ENCODE measurements at regions not wholly inside any gene's neighbourhood (a gene's known extent, or its start where the extent isn't known, plus 50 kb on each side); places are given as distances from the start of the nearest gene placed in this dataset.
"Not testable (repeated sequence)": the region's sequence is repeated elsewhere in the genome, so short reads cannot be mapped to it uniquely, and the experiment has no call there.

GRCh38 chr4:33091961-33092360 lies 2371.8 kb downstream of the PCDH7 start:
- WGBS, 3 donors: 89% methylated on average over 3 of the region's 3 CpGs
- DNase-seq: no peak
- Histone ChIP-seq H3K36me3 (ENCODE audit: control insufficient read depth in 3 of 3, insufficient read depth in 2 of 3, low read depth in 1 of 3, low read length in 3 of 3) (no peaks in the 10 kb centered on the region), H3K4me1 (ENCODE audit: control insufficient read depth in 3 of 3, insufficient read depth in 2 of 3, low read depth in 1 of 3, low read length in 2 of 3) (no peaks in the 10 kb centered on the region), H3K27me3 (ENCODE audit: control insufficient read depth in 3 of 3, insufficient read depth in 3 of 3, low read length in 3 of 3) (no peaks in the 10 kb centered on the region), H3K27ac (ENCODE audit: low read depth in 1 of 3, low read length in 2 of 3) (no peak overlapping the region), H3K4me3 (ENCODE audit: low read depth in 1 of 3, low read length in 3 of 3) (no peak overlapping the region), H3K9me3 (ENCODE audit: control insufficient read depth in 2 of 2, insufficient read depth in 1 of 2, low read depth in 1 of 2, low read length in 1 of 2) (no peaks in the 10 kb centered on the region)
- no peak for FAIRE-seq

GRCh38 chr4:33104273-33104672 lies 2384.1 kb downstream of the PCDH7 start:
- Histone ChIP-seq H3K27me3 (ENCODE audit: control insufficient read depth in 3 of 3, insufficient read depth in 3 of 3, low read length in 3 of 3) (no peaks in the 10 kb centered on the region), H3K36me3 (ENCODE audit: control insufficient read depth in 3 of 3, insufficient read depth in 2 of 3, low read depth in 1 of 3, low read length in 3 of 3) (no peaks in the 10 kb centered on the region), H3K4me1 (ENCODE audit: control insufficient read depth in 3 of 3, insufficient read depth in 2 of 3, low read depth in 1 of 3, low read length in 2 of 3) (no peaks in the 10 kb centered on the region), H3K4me3 (ENCODE audit: low read depth in 1 of 3, low read length in 3 of 3) (no peak overlapping the region), H3K27ac (ENCODE audit: low read depth in 1 of 3, low read length in 2 of 3) (no peak overlapping the region), H3K9me3 (ENCODE audit: control insufficient read depth in 2 of 2, insufficient read depth in 1 of 2, low read depth in 1 of 2, low read length in 1 of 2) (no peaks in the 10 kb centered on the region)
- peak in 1 of 2 donors; percentile 2 for DNase-seq
- no peak for FAIRE-seq
- WGBS, 3 donors: 40 to 51% (median 51%) methylated on average over 3 of the region's 3 CpGs

GRCh38 chr4:33107814-33108213 lies 2387.6 kb downstream of the PCDH7 start:
- DNase-seq (no peak), FAIRE-seq (no peak)
- Histone ChIP-seq H3K9me3 (ENCODE audit: control insufficient read depth in 2 of 2, insufficient read depth in 1 of 2, low read depth in 1 of 2, low read length in 1 of 2) (no peaks in the 10 kb centered on the region), H3K27ac (ENCODE audit: low read depth in 1 of 3, low read length in 2 of 3) (no peak overlapping the region), H3K4me3 (ENCODE audit: low read depth in 1 of 3, low read length in 3 of 3) (no peak overlapping the region), H3K4me1 (ENCODE audit: control insufficient read depth in 3 of 3, insufficient read depth in 2 of 3, low read depth in 1 of 3, low read length in 2 of 3) (no peaks in the 10 kb centered on the region), H3K36me3 (ENCODE audit: control insufficient read depth in 3 of 3, insufficient read depth in 2 of 3, low read depth in 1 of 3, low read length in 3 of 3) (no peaks in the 10 kb centered on the region), H3K27me3 (ENCODE audit: control insufficient read depth in 3 of 3, insufficient read depth in 3 of 3, low read length in 3 of 3) (no peaks in the 10 kb centered on the region)
- WGBS, 3 donors: 76 to 82% (median 76%) methylated on average over 2 of the region's 2 CpGs

GRCh38 chr4:33111117-33111516 lies 2390.9 kb downstream of the PCDH7 start:
- Histone ChIP-seq H3K27me3 (ENCODE audit: control insufficient read depth in 3 of 3, insufficient read depth in 3 of 3, low read length in 3 of 3) (no peaks in the 10 kb centered on the region), H3K27ac (ENCODE audit: low read depth in 1 of 3, low read length in 2 of 3) (no peak overlapping the region), H3K36me3 (ENCODE audit: control insufficient read depth in 3 of 3, insufficient read depth in 2 of 3, low read depth in 1 of 3, low read length in 3 of 3) (no peaks in the 10 kb centered on the region), H3K4me1 (ENCODE audit: control insufficient read depth in 3 of 3, insufficient read depth in 2 of 3, low read depth in 1 of 3, low read length in 2 of 3) (no peaks in the 10 kb centered on the region), H3K9me3 (ENCODE audit: control insufficient read depth in 2 of 2, insufficient read depth in 1 of 2, low read depth in 1 of 2, low read length in 1 of 2) (no peaks in the 10 kb centered on the region), H3K4me3 (ENCODE audit: low read depth in 1 of 3, low read length in 3 of 3) (no peak overlapping the region)
- DNase-seq: no peak
- WGBS, 3 donors: 90 to 95% (median 91%) methylated on average over 1 of the region's 1 CpG
- FAIRE-seq: no peak

GRCh38 chr4:33116871-33117270 lies 2396.7 kb downstream of the PCDH7 start:
- no peak for DNase-seq

GRCh38 chr4:33126002-33126401 lies 2405.8 kb downstream of the PCDH7 start:
- Histone ChIP-seq H3K27ac (ENCODE audit: low read depth in 1 of 3, low read length in 2 of 3) (no peak overlapping the region), H3K4me1 (ENCODE audit: control insufficient read depth in 3 of 3, insufficient read depth in 2 of 3, low read depth in 1 of 3, low read length in 2 of 3) (no peaks in the 10 kb centered on the region), H3K9me3 (ENCODE audit: control insufficient read depth in 2 of 2, insufficient read depth in 1 of 2, low read depth in 1 of 2, low read length in 1 of 2) (no peaks in the 10 kb centered on the region), H3K4me3 (ENCODE audit: low read depth in 1 of 3, low read length in 3 of 3) (no peak overlapping the region), H3K36me3 (ENCODE audit: control insufficient read depth in 3 of 3, insufficient read depth in 2 of 3, low read depth in 1 of 3, low read length in 3 of 3) (no peaks in the 10 kb centered on the region), H3K27me3 (ENCODE audit: control insufficient read depth in 3 of 3, insufficient read depth in 3 of 3, low read length in 3 of 3) (no peaks in the 10 kb centered on the region)
- 18 to 53% (median 33%) methylated on average over 1 of the region's 1 CpG for WGBS, 3 donors
- DNase-seq: peak in 1 of 2 donors; percentile 6
- no peak for FAIRE-seq

More at GRCh38 chr4:33116871-33117270, 2396.7 kb downstream of the PCDH7 start:
- Histone ChIP-seq H3K9me3 (ENCODE audit: control insufficient read depth in 2 of 2, insufficient read depth in 1 of 2, low read depth in 1 of 2, low read length in 1 of 2) (peaks cover 0 to 7% of the 10 kb centered on the region in 2 donors), H3K27ac (ENCODE audit: low read depth in 1 of 3, low read length in 2 of 3) (no peak overlapping the region), H3K27me3 (ENCODE audit: control insufficient read depth in 3 of 3, insufficient read depth in 3 of 3, low read length in 3 of 3) (no peaks in the 10 kb centered on the region), H3K36me3 (ENCODE audit: control insufficient read depth in 3 of 3, insufficient read depth in 2 of 3, low read depth in 1 of 3, low read length in 3 of 3) (no peaks in the 10 kb centered on the region), H3K4me3 (ENCODE audit: low read depth in 1 of 3, low read length in 3 of 3) (no peak overlapping the region), H3K4me1 (ENCODE audit: control insufficient read depth in 3 of 3, insufficient read depth in 2 of 3, low read depth in 1 of 3, low read length in 2 of 3) (no peaks in the 10 kb centered on the region)
- 69 to 85% (median 79%) methylated on average over 3 of the region's 3 CpGs for WGBS, 3 donors
- FAIRE-seq: no peak

GRCh38 chr4:33130662-33131061 lies 2410.5 kb downstream of the PCDH7 start:
- not testable (repeated sequence) for H3K27ac ChIP-seq (ENCODE audit: low read depth in 1 of 3, low read length in 2 of 3); H3K4me3 ChIP-seq (ENCODE audit: low read depth in 1 of 3, low read length in 3 of 3); H3K36me3 ChIP-seq (ENCODE audit: control insufficient read depth in 3 of 3, insufficient read depth in 2 of 3, low read depth in 1 of 3, low read length in 3 of 3); H3K4me1 ChIP-seq (ENCODE audit: control insufficient read depth in 3 of 3, insufficient read depth in 2 of 3, low read depth in 1 of 3, low read length in 2 of 3); H3K9me3 ChIP-seq (ENCODE audit: control insufficient read depth in 2 of 2, insufficient read depth in 1 of 2, low read depth in 1 of 2, low read length in 1 of 2); H3K27me3 ChIP-seq (ENCODE audit: control insufficient read depth in 3 of 3, insufficient read depth in 3 of 3, low read length in 3 of 3); DNase-seq
- WGBS, 3 donors: 70 to 77% (median 77%) methylated on average over 1 of the region's 1 CpG
- peak; percentile 99 for FAIRE-seq

GRCh38 chr4:33133723-33134122 lies 2413.6 kb downstream of the PCDH7 start:
- no peak for DNase-seq
- no peak overlapping the region for H3K4me3 ChIP-seq (ENCODE audit: low read depth in 1 of 3, low read length in 3 of 3)
- H3K27me3 ChIP-seq (ENCODE audit: control insufficient read depth in 3 of 3, insufficient read depth in 3 of 3, low read length in 3 of 3): no peaks in the 10 kb centered on the region
- no peaks in the 10 kb centered on the region for H3K4me1 ChIP-seq (ENCODE audit: control insufficient read depth in 3 of 3, insufficient read depth in 2 of 3, low read depth in 1 of 3, low read length in 2 of 3)
- 44 to 60% (median 51%) methylated on average over 2 of the region's 2 CpGs for WGBS, 3 donors
- no peaks in the 10 kb centered on the region for H3K36me3 ChIP-seq (ENCODE audit: control insufficient read depth in 3 of 3, insufficient read depth in 2 of 3, low read depth in 1 of 3, low read length in 3 of 3)
- H3K9me3 ChIP-seq (ENCODE audit: control insufficient read depth in 2 of 2, insufficient read depth in 1 of 2, low read depth in 1 of 2, low read length in 1 of 2): no peaks in the 10 kb centered on the region
- no peak for FAIRE-seq
- H3K27ac ChIP-seq (ENCODE audit: low read depth in 1 of 3, low read length in 2 of 3): no peak overlapping the region

- Histone ChIP-seq H3K4me1 (ENCODE audit: control insufficient read depth in 3 of 3, insufficient read depth in 2 of 3, low read depth in 1 of 3, low read length in 2 of 3) (no peaks in the 10 kb centered on the region), H3K27ac (ENCODE audit: low read depth in 1 of 3, low read length in 2 of 3) (no peak overlapping the region), H3K4me3 (ENCODE audit: low read depth in 1 of 3, low read length in 3 of 3) (no peak overlapping the region), H3K9me3 (ENCODE audit: control insufficient read depth in 2 of 2, insufficient read depth in 1 of 2, low read depth in 1 of 2, low read length in 1 of 2) (no peaks in the 10 kb centered on the region), H3K36me3 (ENCODE audit: control insufficient read depth in 3 of 3, insufficient read depth in 2 of 3, low read depth in 1 of 3, low read length in 3 of 3) (no peaks in the 10 kb centered on the region), H3K27me3 (ENCODE audit: control insufficient read depth in 3 of 3, insufficient read depth in 3 of 3, low read length in 3 of 3) (no peaks in the 10 kb centered on the region)
- DNase-seq: no peak
- FAIRE-seq: no peak
- 30 to 76% (median 42%) methylated on average over 1 of the region's 1 CpG for WGBS, 3 donors
These were observed 2414.2 kb downstream of the PCDH7 start for GRCh38 chr4:33134366-33134765.

Data from small intestine (tissue), 7 donors.